ENCODE measurements at regions not wholly inside any gene's neighbourhood (a gene's known extent, or its start where the extent isn't known, plus 50 kb on each side); places are given as distances from the start of the nearest gene placed in this dataset.

DNA sequence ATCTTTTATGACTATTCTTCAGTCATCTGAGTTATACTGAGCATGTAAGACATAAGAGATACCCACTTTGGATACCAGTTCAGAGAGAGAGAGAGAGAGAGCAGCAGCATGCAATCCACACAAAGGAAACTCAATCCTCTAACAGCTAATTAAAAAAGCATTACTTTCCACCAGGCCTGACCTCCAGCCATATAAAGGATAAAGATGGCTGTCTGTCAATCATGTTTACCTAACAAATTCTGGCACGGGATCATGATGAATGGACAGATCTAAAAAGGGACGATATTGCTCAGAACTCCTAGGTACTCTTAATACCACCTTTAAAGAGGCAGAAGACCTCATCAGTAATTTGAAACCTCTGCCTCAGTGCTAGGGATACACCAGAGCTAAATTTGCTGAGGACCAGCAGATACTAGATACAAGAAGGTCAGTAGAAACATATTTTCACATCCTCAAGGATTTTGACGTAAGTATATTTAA, 159.2 kb downstream of the RPS12 start:
- no peak for DNase-seq (ENCODE audit: low spot score)

DNA sequence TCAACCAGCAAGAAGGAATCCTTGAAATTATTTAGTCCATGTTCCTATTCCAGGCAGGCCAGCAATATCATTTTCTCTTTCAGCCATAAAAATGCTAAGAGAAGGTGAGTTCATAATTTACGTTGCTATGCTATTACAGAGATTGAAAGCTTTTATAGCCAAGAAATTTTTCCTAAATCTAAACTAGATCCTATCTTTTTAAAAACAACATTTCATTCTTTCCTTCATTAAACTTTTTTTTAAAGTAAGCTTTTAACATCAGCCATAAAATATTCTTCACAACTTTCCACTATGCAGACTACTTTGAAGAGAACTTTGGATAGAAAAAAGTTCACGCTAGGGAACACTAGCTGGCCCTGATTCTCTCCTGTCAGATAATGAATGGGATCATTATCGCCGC, 159.8 kb downstream of the RPS12 start:
- DNase-seq (ENCODE audit: low spot score), result no peak

DNA sequence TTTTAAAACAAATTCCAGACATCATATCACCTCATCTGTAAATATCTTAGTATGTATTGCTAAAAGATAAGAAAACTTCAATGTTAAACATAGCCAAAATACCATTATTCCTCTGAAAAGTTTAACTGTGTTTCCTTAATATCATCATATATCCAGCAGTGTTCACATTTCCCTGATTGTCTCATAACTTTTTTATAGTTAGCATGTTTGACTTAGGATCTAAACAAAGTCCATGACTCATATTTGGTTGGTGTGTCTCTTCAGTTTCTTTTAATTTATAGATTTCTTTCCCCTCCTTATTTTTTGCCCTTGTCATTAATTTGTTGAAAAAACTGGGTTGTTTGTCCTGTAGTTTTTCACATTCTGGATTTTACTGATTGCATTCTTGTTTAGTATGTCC, 163.0 kb downstream of the RPS12 start:
- DNase-seq (ENCODE audit: low spot score), result no peak

GRCh38 chr6:132978685-132979084, 164.3 kb downstream of the RPS12 start:
- no peak for DNase-seq (ENCODE audit: low spot score)

DNA sequence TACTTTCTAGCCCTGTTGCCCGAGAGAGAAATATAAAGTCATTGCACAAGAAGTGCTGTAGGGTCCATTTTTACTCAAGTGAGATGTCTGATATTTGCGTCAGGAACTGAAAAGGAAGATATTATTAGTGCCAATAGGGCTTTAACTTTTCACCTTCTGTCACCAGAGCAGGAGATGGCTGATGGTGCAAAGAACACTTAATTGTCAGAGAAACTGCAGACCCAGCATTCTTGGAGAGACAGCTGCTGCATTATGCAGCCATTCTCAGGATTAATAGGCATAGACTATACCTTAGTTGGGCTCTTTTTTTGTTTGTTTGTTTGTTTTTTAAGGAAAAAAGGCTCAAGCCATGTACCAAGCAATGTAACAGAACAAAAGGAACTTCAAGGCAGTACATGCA, 179.4 kb downstream of the RPS12 start:
- no peak for DNase-seq (ENCODE audit: low spot score)

GRCh38 chr6:132995009-132995408, 180.6 kb downstream of the RPS12 start:
- no peak for DNase-seq (ENCODE audit: low spot score)

DNA sequence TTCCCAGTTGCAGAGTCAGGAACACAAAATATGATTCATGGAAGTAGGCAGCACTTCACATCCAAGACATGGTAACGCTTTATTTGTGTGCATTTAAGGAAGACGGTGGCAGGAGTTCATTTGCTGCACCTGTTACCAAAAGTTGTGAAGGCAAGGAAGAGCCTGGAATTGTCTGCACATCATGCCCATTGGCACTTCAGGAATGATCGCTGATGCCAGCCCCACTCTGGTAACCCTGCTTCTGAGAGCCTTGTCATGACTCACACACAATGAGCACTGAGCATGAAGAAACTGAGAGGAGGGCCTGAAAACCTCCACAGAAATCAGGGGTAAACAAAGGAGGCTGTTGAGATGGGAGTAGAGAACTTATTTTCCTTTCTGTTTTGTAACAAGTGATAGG, 181.1 kb downstream of the RPS12 start:
- DNase-seq (ENCODE audit: low spot score), result no peak

- no peak for DNase-seq (ENCODE audit: low spot score)
Measured at GRCh38 chr6:132998418-132998817, 184.0 kb downstream of the RPS12 start.

DNA sequence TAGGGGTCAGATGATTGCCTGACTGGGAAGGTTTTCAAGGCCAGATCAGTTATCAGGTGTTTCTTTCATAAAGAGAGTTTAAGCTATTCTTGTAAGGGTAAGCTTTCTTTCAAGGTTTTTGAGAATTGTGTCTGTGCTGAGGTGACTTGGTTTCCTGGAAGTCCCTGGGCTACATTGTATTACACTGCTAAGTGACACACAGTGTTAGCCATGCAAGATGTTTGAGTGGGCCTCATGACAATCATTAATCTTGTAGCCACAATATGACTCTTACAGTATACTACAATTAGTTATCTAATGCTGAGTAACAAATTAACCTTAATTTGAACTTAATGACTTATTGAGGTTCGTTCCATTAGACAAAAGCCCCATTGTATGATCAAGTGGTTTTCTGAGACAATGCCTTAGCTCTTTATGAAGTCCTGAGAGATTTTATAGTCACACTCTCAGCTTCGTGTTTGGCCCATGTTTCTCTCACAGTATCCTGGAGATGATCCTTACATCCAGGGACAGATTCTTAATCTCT, 186.7 kb downstream of the RPS12 start:
- no peak for DNase-seq (ENCODE audit: low spot score)

- DNase-seq (ENCODE audit: low spot score), result no peak
Measured at GRCh38 chr6:133004304-133004884, 190.0 kb downstream of the RPS12 start.

DNA sequence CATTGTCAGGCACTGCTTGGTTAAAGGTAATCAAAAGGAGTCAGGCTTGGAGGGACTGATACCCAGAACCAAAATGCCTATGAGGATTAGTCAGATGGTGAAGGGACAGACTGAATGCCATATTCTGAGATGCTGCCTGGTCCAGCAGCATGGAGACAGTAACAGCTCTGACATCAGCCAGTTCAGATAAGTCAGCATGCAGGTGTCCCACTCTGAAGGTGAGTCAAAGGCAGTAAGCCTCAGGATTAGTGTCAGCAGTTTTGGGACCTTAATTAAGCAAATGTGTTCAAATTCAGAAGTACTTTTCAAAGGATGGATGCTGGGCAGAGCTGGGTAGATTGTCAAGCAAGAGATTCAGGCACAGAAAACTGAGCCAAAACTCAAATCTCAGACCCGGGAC, 198.4 kb downstream of the RPS12 start:
- no peak for DNase-seq (ENCODE audit: low spot score)

DNA sequence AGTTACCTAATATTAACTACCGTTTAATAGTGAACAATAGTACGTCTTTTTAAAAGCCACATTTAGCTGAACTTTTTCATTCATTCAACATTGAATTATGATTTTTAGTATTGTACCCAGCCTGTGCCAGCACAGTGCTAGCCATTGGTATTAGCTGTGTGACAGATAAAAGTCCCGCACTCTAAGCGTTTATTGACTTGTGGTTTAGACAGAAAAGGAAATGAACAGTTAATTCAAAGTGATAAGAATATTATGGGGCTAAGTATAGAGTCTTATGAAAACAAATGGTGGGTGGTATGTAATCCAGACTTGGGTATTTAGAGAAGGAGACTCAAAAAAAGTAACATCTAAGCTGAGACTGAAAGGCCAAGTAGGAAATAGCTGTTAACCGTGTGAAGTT, 202.3 kb downstream of the RPS12 start:
- DNase-seq (ENCODE audit: low spot score), result no peak

GRCh38 chr6:133017581-133017980, 203.2 kb downstream of the RPS12 start:
- no peak for DNase-seq (ENCODE audit: low spot score)

DNA sequence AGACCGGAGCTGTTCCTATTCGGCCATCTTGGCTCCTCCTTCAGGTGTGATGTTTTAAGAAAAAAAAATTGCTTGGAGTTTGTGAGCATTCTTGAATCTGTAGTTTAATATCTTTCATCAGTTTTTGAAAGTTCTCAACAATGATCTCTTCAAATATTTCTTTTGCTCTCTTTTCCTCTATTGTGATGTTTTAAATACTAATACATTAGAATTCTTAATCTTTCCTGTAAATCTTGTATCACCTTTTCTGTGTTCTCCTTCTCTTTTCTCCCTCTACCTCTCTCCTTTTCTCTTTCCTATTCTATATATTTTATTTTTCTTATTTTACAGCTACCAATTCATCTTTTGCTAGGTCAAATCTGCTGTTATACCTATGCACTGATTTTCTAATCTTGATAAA, 212.3 kb downstream of the RPS12 start:
- no peak for DNase-seq (ENCODE audit: low spot score)

DNA sequence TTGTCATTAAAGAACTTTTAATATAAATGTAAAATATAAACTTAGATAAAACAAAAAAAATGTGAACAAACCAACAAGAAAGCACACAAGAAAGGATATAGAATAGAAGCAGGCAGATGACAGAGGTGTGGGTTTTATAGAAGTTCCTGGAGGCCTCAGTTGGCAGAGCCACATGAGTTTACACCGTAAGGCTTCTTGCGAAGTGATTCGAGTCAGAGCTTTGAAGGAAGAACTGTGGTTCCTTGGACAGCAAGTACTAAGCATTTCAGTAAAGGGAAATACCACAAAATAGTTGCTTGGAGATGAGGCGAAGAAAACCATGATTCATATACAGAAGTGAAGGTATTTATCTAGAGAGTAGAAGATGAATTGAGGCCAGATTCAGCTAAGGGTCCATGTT, 207.9 kb upstream of the EYA4 start:
- no peak for DNase-seq (ENCODE audit: low spot score)

- no peak for DNase-seq (ENCODE audit: low spot score)
Measured at GRCh38 chr6:133034509-133035206, 206.5 kb upstream of the EYA4 start.

DNA sequence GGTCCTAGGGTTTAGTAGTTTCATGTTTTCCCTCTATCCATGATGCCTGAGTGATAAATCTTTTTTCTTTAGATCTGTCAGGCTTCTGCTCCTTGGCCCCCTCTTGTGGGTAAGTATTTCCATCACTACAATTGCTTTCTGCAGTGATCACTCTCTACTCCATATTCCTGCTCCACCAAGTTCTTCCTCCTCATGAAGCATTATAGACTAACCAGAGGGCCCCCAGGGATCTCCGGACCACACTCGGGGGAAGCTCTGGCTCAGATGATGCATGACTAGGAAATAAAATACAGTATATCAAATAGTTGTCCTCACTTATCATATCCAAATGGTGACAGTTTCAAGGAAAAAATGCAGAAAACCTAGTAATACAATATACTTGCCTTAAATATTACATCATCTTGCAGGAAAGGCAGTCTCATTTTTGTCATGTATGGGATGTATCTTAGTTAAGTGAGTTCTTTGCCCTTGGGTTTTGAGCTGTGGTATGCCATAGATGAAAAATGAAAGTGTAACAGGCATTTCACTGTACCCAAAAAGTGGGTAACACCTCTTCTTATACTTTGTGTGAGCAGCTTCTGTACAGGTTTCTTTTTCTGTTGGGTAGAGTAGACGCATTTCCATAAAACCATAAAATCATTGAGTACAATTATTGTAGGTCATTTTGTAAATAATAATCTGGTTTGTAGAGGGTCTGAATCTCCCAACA, 200.9 kb upstream of the EYA4 start:
- DNase-seq (ENCODE audit: low spot score), result peak; percentile 1

GRCh38 chr6:133040803-133041419, 200.2 kb upstream of the EYA4 start:
- DNase-seq (ENCODE audit: low spot score), result no peak

- no peak for DNase-seq (ENCODE audit: low spot score)
Measured at GRCh38 chr6:133042550-133043120, 198.5 kb upstream of the EYA4 start.

- DNase-seq (ENCODE audit: low spot score), result no peak
Measured at GRCh38 chr6:133046576-133046975, 194.6 kb upstream of the EYA4 start.

DNA sequence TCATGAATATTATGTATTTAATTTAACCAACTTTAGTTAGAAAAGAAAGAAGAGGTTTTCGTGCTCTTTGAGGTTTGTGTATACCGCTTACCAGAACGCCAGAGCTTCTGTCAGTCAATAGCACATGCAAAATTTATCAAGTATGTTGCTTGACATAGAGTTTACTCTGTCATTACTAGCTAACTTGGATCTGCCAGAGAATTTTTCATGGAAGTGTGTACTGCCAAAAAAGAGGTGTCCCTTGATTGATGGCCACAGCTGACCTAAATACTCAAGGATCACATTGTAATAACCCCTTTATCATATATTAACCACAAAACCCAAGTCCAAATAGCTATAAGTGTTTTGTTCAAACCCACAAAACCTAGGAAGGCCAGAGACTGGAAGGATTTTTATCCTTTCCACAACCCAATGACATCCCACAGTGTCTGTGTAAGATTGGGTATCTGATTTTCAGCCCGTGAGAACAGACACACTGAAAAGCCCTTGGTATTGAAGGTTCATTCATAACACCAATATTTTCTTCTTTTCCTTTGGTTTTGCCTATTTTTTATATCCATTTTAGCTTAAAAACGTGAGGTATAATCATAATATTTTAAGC, 194.0 kb upstream of the EYA4 start:
- no peak for DNase-seq (ENCODE audit: low spot score)

- DNase-seq (ENCODE audit: low spot score), result no peak
Measured at GRCh38 chr6:133047706-133048105, 193.5 kb upstream of the EYA4 start.

All from hepatic stellate cell (primary cell).